ENCODE measurements at regions not wholly inside any gene's neighbourhood (a gene's known extent, or its start where the extent isn't known, plus 50 kb on each side); places are given as distances from the start of the nearest gene placed in this dataset.

DNA sequence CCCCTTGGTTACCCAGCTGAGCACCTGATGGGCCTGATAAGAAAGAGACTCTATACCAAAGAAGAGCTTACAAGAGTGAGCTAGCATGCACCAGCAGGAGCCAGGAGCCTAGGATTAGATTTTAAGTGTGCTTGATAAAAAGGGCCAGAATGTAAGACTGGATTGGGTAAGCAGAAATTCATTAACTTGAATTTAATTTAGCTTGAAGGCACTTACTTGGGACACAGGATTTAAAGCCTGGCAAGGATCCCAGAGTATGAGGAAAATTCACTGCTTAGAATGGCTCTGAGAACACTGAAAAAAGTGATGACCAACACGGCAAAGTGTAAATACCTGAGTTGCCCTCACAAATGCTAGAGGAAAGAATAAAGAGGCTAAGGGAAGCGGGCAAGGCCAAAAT lies 91.3 kb upstream of the RBBP8 start:
- TF ChIP-seq, protein P1, sequence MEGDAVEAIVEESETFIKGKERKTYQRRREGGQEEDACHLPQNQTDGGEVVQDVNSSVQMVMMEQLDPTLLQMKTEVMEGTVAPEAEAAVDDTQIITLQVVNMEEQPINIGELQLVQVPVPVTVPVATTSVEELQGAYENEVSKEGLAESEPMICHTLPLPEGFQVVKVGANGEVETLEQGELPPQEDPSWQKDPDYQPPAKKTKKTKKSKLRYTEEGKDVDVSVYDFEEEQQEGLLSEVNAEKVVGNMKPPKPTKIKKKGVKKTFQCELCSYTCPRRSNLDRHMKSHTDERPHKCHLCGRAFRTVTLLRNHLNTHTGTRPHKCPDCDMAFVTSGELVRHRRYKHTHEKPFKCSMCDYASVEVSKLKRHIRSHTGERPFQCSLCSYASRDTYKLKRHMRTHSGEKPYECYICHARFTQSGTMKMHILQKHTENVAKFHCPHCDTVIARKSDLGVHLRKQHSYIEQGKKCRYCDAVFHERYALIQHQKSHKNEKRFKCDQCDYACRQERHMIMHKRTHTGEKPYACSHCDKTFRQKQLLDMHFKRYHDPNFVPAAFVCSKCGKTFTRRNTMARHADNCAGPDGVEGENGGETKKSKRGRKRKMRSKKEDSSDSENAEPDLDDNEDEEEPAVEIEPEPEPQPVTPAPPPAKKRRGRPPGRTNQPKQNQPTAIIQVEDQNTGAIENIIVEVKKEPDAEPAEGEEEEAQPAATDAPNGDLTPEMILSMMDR (IDR thresholded peaks at IDR 0.05; ENCODE audit: insufficient read depth, low read length, poor library complexity, severe bottlenecking): no peak
- no peak for TF ChIP-seq EZH2phosphoT487 (conservative IDR thresholded peaks at IDR 0.05; ENCODE audit: low read length)
